Esophagus squamous epithelium (tissue), 5 donors: ENCODE measurements at regions not wholly inside any gene's neighbourhood (a gene's known extent, or its start where the extent isn't known, plus 50 kb on each side); places are given as distances from the start of the nearest gene placed in this dataset.

Source experiments
- DNase-seq: peaks from one replicate; lab custom pipeline; 2025; lab: John Stamatoyannopoulos, UW
- H3K27ac ChIP-seq, 4 donors: fragments of 200-600 bp; sonication (generic); one replicate each; pipeline ENCODE4 v1.5.1; 2016 to 2019; ENCODE audit warnings: mild to moderate bottlenecking in 1 of 4
- H3K27me3 ChIP-seq, 4 donors: fragments of 200-600 bp; sonication (generic); 1 replicate in 3 of 4; 2 replicates in 1 of 4; pipeline versions ENCODE4 v1.5.1 to v1.6.0; 2017 to 2021; ENCODE audit warnings: antibody characterized with exemption in 1 of 4
- H3K36me3 ChIP-seq, 3 donors: fragments of 200-600 bp; sonication (generic); one replicate each; pipeline ENCODE4 v1.5.1; 2016 to 2019
- H3K4me1 ChIP-seq, 3 donors: fragments of 200-600 bp; sonication (generic); one replicate each; pipeline ENCODE4 v1.5.1; 2017 to 2019
- H3K4me3 ChIP-seq, 4 donors: fragments of 200-600 bp; sonication (generic); 1 replicate in 3 of 4; 2 replicates in 1 of 4; pipeline ENCODE4 v1.5.1; 2016 to 2019; ENCODE audit warnings: mild to moderate bottlenecking in 2 of 4, moderate library complexity in 1 of 4
- H3K9me3 ChIP-seq, 3 donors: fragments of 200-600 bp; sonication (generic); one replicate each; pipeline ENCODE4 v1.5.1; 2016 to 2019
- CTCF ChIP-seq, 6 experiments: fragments of 450-650 bp in 4 of 6; fragments of 200-600 bp in 2 of 6; sonication (generic) in 2 of 6; IDR thresholded peaks; one replicate each; pipeline ENCODE4 v1.5.1; 2016 to 2019; ENCODE audit warnings: antibody characterized with exemption in 6 of 6, mild to moderate bottlenecking in 4 of 6, moderate library complexity in 4 of 6
- POLR2A ChIP-seq, 4 donors: fragments of 450-650 bp; IDR thresholded peaks; one replicate each; pipeline ENCODE4 v1.6.1; 2017; ENCODE audit warnings: antibody characterized with exemption in 4 of 4, mild to moderate bottlenecking in 4 of 4, moderate library complexity in 3 of 4
- WGBS, 2 donors: methylation state at CpG; one replicate each; pipeline ENCODE4 v1.1.5; 2018; 5-methylcytosine and 5-hydroxymethylcytosine counted together
- intact Hi-C: fragments of 100-400 bp; cut with DNase I; formaldehyde crosslinking; loops from one replicate; pipeline ENCODE4 v1.15.0; 2022
- donor health status: DM: yes; HTN: yes; CAD: no.

GRCh38 chr4:13892739-13893105 lies 265.2 kb upstream of the BOD1L1 start:
- peak overlapping the region in 3 of 4 donors; percentile 7 to 33 (median 31) for H3K27ac ChIP-seq
- WGBS, 2 donors, result 45 to 67% methylated on average over 1 of the region's 1 CpG

GRCh38 chr4:13893211-13893610 lies 265.7 kb upstream of the BOD1L1 start:
- Histone ChIP-seq H3K27me3 (no peaks in the 10 kb centered on the region), H3K4me3 (no peak overlapping the region), H3K36me3 (no peaks in the 10 kb centered on the region), H3K4me1 (peaks cover 0 to 15% (median 12%) of the 10 kb centered on the region in 3 donors), H3K27ac (peak overlapping the region in 2 of 4 donors; percentile 7 to 31), H3K9me3 (no peaks in the 10 kb centered on the region)
- WGBS, 2 donors, result 66 to 76% methylated on average over 3 of the region's 3 CpGs
- intact Hi-C loops, result no loop called here
- TF ChIP-seq POLR2A (IDR thresholded peaks at IDR 0.05), result no peak
- no peak for TF ChIP-seq CTCF (IDR thresholded peaks at IDR 0.05)
- no peak for DNase-seq

More at GRCh38 chr4:13892739-13893105, 265.2 kb upstream of the BOD1L1 start:
- DNase-seq, result no peak
- Histone ChIP-seq H3K4me1 (peaks cover 0 to 16% (median 12%) of the 10 kb centered on the region in 3 donors), H3K4me3 (no peak overlapping the region), H3K9me3 (no peaks in the 10 kb centered on the region), H3K36me3 (no peaks in the 10 kb centered on the region), H3K27me3 (no peaks in the 10 kb centered on the region)
- TF ChIP-seq CTCF (IDR thresholded peaks at IDR 0.05) (no peak), POLR2A (IDR thresholded peaks at IDR 0.05) (no peak)
- intact Hi-C loops, result no loop called here

- Histone ChIP-seq H3K27me3 (no peaks in the 10 kb centered on the region), H3K27ac (no peak overlapping the region), H3K4me3 (no peak overlapping the region), H3K36me3 (no peaks in the 10 kb centered on the region), H3K4me1 (peaks cover 0 to 13% (median 12%) of the 10 kb centered on the region in 3 donors), H3K9me3 (no peaks in the 10 kb centered on the region)
- TF ChIP-seq POLR2A (IDR thresholded peaks at IDR 0.05) (no peak), CTCF (IDR thresholded peaks at IDR 0.05) (no peak)
- DNase-seq, result no peak
- intact Hi-C loops, result no loop called here
- WGBS, 2 donors, result 62 to 75% methylated on average over 2 of the region's 2 CpGs
These were observed 266.5 kb upstream of the BOD1L1 start for GRCh38 chr4:13893987-13894386.

GRCh38 chr4:13900780-13901179 lies 273.3 kb upstream of the BOD1L1 start:
- TF ChIP-seq CTCF (IDR thresholded peaks at IDR 0.05) (no peak), POLR2A (IDR thresholded peaks at IDR 0.05) (no peak)
- WGBS, 2 donors, result 71 to 73% methylated on average over 4 of the region's 4 CpGs
- no peaks in the 10 kb centered on the region for H3K36me3 ChIP-seq
- H3K4me1 ChIP-seq, result no peaks in the 10 kb centered on the region
- DNase-seq, result no peak
- intact Hi-C loops, result no loop called here
- no peaks in the 10 kb centered on the region for H3K9me3 ChIP-seq
- H3K27ac ChIP-seq, result no peak overlapping the region
- H3K27me3 ChIP-seq, result no peaks in the 10 kb centered on the region
- no peak overlapping the region for H3K4me3 ChIP-seq

GRCh38 chr4:13902146-13902545 lies 274.6 kb upstream of the BOD1L1 start:
- no peak for TF ChIP-seq POLR2A (IDR thresholded peaks at IDR 0.05)
- no peak for TF ChIP-seq CTCF (IDR thresholded peaks at IDR 0.05)
- Histone ChIP-seq H3K36me3 (no peaks in the 10 kb centered on the region), H3K4me1 (no peaks in the 10 kb centered on the region), H3K27me3 (no peaks in the 10 kb centered on the region), H3K27ac (no peak overlapping the region), H3K9me3 (no peaks in the 10 kb centered on the region), H3K4me3 (no peak overlapping the region)
- no peak for DNase-seq
- WGBS, 2 donors, result 100% methylated on average over 1 of the region's 1 CpG
- intact Hi-C loops, result no loop called here
